ENCODE measurements at regions not wholly inside any gene's neighbourhood (a gene's known extent, or its start where the extent isn't known, plus 50 kb on each side); places are given as distances from the start of the nearest gene placed in this dataset.
"Not testable (repeated sequence)": the region's sequence is repeated elsewhere in the genome, so short reads cannot be mapped to it uniquely, and the experiment has no call there.

- DNase-seq (ENCODE audit: low read depth), result no peak
- H3K4me3 ChIP-seq (ENCODE audit: low read length), result no peak overlapping the region
- no peak for TF ChIP-seq CTCF (conservative IDR thresholded peaks at IDR 0.05; ENCODE audit: low read depth, low read length)
These were observed 492.0 kb downstream of the PCDH11X start for GRCh38 chrX:92270936-92271855.

- not testable (repeated sequence) for H3K4me3 ChIP-seq (ENCODE audit: low read length); DNase-seq (ENCODE audit: low read depth)
These were observed 499.4 kb downstream of the PCDH11X start for GRCh38 chrX:92278556-92278955.

- H3K4me3 ChIP-seq (ENCODE audit: low read length); DNase-seq (ENCODE audit: low read depth): not testable (repeated sequence)
These were observed 501.2 kb downstream of the PCDH11X start for GRCh38 chrX:92280347-92280746.

GRCh38 chrX:92283308-92283707 is 504.1 kb downstream of the PCDH11X start:
- H3K4me3 ChIP-seq (ENCODE audit: low read length), result no peak overlapping the region
- TF ChIP-seq CTCF (conservative IDR thresholded peaks at IDR 0.05; ENCODE audit: low read depth, low read length), result no peak
- DNase-seq (ENCODE audit: low read depth), result no peak

GRCh38 chrX:92298067-92298466 is 518.9 kb downstream of the PCDH11X start:
- not testable (repeated sequence) for DNase-seq (ENCODE audit: low read depth); H3K4me3 ChIP-seq (ENCODE audit: low read length)

- not testable (repeated sequence) for H3K4me3 ChIP-seq (ENCODE audit: low read length); DNase-seq (ENCODE audit: low read depth)
These were observed 554.0 kb downstream of the PCDH11X start for GRCh38 chrX:92333194-92333593.

- DNase-seq (ENCODE audit: low read depth); H3K4me3 ChIP-seq (ENCODE audit: low read length): not testable (repeated sequence)
These were observed 571.9 kb downstream of the PCDH11X start for GRCh38 chrX:92351065-92351464.

- TF ChIP-seq CTCF (conservative IDR thresholded peaks at IDR 0.05; ENCODE audit: low read depth, low read length), result no peak
- H3K4me3 ChIP-seq (ENCODE audit: low read length), result no peak overlapping the region
- no peak for DNase-seq (ENCODE audit: low read depth)
These were observed 572.3 kb downstream of the PCDH11X start for GRCh38 chrX:92351511-92351910.
